ENCODE measurements at regions not wholly inside any gene's neighbourhood (a gene's known extent, or its start where the extent isn't known, plus 50 kb on each side); places are given as distances from the start of the nearest gene placed in this dataset.
"Not testable (repeated sequence)": the region's sequence is repeated elsewhere in the genome, so short reads cannot be mapped to it uniquely, and the experiment has no call there.

GRCh38 chr12:34124608-34125007, 102.3 kb downstream of the ALG10 start:
- Histone ChIP-seq H3K36me3 (no peaks in the 10 kb centered on the region), H3K4me3 (no peak overlapping the region), H3K4me1 (no peaks in the 10 kb centered on the region), H3K27ac (no peak overlapping the region), H3K9me3 (no peaks in the 10 kb centered on the region), H3K27me3 (no peaks in the 10 kb centered on the region)
- no peak for DNase-seq (ENCODE audit: low spot score)
- TF ChIP-seq, protein P1, sequence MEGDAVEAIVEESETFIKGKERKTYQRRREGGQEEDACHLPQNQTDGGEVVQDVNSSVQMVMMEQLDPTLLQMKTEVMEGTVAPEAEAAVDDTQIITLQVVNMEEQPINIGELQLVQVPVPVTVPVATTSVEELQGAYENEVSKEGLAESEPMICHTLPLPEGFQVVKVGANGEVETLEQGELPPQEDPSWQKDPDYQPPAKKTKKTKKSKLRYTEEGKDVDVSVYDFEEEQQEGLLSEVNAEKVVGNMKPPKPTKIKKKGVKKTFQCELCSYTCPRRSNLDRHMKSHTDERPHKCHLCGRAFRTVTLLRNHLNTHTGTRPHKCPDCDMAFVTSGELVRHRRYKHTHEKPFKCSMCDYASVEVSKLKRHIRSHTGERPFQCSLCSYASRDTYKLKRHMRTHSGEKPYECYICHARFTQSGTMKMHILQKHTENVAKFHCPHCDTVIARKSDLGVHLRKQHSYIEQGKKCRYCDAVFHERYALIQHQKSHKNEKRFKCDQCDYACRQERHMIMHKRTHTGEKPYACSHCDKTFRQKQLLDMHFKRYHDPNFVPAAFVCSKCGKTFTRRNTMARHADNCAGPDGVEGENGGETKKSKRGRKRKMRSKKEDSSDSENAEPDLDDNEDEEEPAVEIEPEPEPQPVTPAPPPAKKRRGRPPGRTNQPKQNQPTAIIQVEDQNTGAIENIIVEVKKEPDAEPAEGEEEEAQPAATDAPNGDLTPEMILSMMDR (IDR thresholded peaks at IDR 0.05): no peak

DNA sequence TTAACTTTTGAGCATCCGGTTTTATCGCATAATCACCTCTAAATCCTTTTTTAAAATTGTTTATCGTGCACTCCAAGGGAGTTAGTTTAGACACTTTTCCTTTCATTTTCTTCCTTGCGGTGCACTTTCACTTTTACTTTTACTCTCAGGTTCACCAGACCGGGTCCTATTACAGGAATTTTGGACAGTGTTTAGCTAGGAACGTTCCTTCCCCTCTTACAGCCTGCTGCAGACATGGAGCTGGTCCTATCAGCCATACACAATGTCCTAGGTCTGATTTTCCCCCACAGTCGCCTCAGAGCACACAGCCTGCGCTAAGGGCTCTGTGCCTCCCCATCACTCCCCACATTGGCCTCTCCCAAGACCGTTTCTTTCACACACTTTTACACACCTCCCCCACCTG, 103.9 kb downstream of the ALG10 start:
- Histone ChIP-seq H3K9me3 (no peaks in the 10 kb centered on the region), H3K4me3 (peak overlapping the region in 1 of 2 donors; percentile 14), H3K4me1 (no peaks in the 10 kb centered on the region), H3K27me3 (no peaks in the 10 kb centered on the region), H3K27ac (no peak overlapping the region), H3K36me3 (no peaks in the 10 kb centered on the region)
- TF ChIP-seq, protein P1 (IDR thresholded peaks at IDR 0.05): no peak
- DNase-seq (ENCODE audit: low spot score): no peak

- H3K9me3 ChIP-seq: no peaks in the 10 kb centered on the region
- H3K27me3 ChIP-seq: no peaks in the 10 kb centered on the region
- no peaks in the 10 kb centered on the region for H3K36me3 ChIP-seq
- DNase-seq (ENCODE audit: low spot score): no peak
- no peaks in the 10 kb centered on the region for H3K4me1 ChIP-seq
- no peak overlapping the region for H3K4me3 ChIP-seq
- no peak overlapping the region for H3K27ac ChIP-seq
- TF ChIP-seq, protein P1 (IDR thresholded peaks at IDR 0.05): no peak
These were observed 104.5 kb downstream of the ALG10 start for GRCh38 chr12:34126805-34127204.

DNA sequence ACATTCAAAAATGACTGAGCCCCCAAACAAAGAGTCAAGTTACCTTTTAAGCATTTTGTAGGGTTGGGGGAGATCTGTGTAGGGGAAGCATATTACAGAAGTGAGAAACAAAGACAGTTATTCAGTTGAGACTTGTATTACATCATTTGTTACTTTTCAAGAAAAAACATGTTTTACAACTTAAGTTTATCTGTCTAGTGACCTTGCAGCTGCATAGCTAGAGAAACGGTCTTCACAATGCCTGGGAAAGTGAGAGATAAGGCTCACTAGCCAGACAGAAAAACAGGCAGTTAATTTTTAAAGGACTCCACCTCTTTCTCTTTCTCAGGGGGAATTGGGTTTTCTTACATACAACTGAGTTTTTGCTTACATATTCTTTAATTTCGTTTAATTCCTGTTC, 105.1 kb downstream of the ALG10 start:
- H3K27ac ChIP-seq, H3K9me3 ChIP-seq: not testable (repeated sequence)

GRCh38 chr12:34142430-34142829, 120.1 kb downstream of the ALG10 start:
- H3K27me3 ChIP-seq: no peaks in the 10 kb centered on the region
- TF ChIP-seq, protein P1 (IDR thresholded peaks at IDR 0.05): no peak
- H3K9me3 ChIP-seq: no peaks in the 10 kb centered on the region
- no peak overlapping the region for H3K27ac ChIP-seq
- DNase-seq (ENCODE audit: low spot score): no peak
- H3K4me1 ChIP-seq: no peaks in the 10 kb centered on the region
- H3K4me3 ChIP-seq: no peak overlapping the region
- H3K36me3 ChIP-seq: no peaks in the 10 kb centered on the region

More for the DNA sequence above, 105.1 kb downstream of the ALG10 start:
- H3K36me3 ChIP-seq; H3K4me1 ChIP-seq; H3K27me3 ChIP-seq; DNase-seq (ENCODE audit: low spot score); H3K4me3 ChIP-seq: not testable (repeated sequence)

- DNase-seq (ENCODE audit: low spot score): no peak
- no peaks in the 10 kb centered on the region for H3K36me3 ChIP-seq
- TF ChIP-seq, protein P1 (IDR thresholded peaks at IDR 0.05): no peak
- no peaks in the 10 kb centered on the region for H3K27me3 ChIP-seq
- H3K4me3 ChIP-seq: no peak overlapping the region
- no peaks in the 10 kb centered on the region for H3K9me3 ChIP-seq
- no peak overlapping the region for H3K27ac ChIP-seq
- H3K4me1 ChIP-seq: no peaks in the 10 kb centered on the region
These were observed 128.7 kb downstream of the ALG10 start for GRCh38 chr12:34151019-34151418.

All from right atrium auricular region (tissue), 2 donors.